Mucosa of gallbladder (tissue), 1 donor: ENCODE measurements at regions not wholly inside any gene's neighbourhood (a gene's known extent, or its start where the extent isn't known, plus 50 kb on each side); places are given as distances from the start of the nearest gene placed in this dataset.

Source experiments
- DNase-seq: peaks from one replicate; pipeline ENCODE4 v3.0.0-alpha.2; 2020; ENCODE audit warnings: low spot score
- donor health status: DM: no; HTN: no; CAD: no.

GRCh38 chr12:110794623-110795280, 52.0 kb upstream of the CCDC63 start:
- peak; percentile 44 for DNase-seq

GRCh38 chr12:110796952-110797351, 49.8 kb upstream of the CCDC63 start:
- DNase-seq = no peak
